ENCODE measurements at regions not wholly inside any gene's neighbourhood (a gene's known extent, or its start where the extent isn't known, plus 50 kb on each side); places are given as distances from the start of the nearest gene placed in this dataset.

DNA sequence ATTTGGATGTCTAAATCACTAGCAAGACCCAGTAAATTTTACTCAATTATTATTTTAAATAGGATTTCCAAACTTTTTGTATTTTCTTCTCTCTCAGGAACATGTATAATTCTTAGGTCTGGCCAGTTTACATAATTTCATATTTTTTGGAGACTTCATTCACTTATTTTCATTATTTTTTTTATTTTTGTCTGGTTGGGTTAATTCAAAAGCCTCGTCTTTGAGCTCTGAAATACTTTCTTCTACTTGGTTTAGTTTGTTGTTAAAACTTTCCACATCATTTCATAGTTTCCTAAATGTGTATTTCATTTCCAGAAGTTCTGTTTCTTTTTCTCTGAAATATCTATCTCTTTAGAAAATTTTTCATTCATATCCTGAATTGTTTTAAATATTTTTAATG, 322.9 kb upstream of the SPRY2 start:
- no peaks in the 10 kb centered on the region for H3K4me1 Mint-ChIP-seq
- Histone ChIP-seq H3K9me3 (ENCODE audit: control insufficient read depth in 1 of 2, low read length in 2 of 2) (no peaks in the 10 kb centered on the region), H3K4me3 (ENCODE audit: low read length in 2 of 2) (no peak overlapping the region), H3K27me3 (ENCODE audit: insufficient read depth, low read length) (no peaks in the 10 kb centered on the region), H3K36me3 (ENCODE audit: insufficient read depth, low read length) (no peaks in the 10 kb centered on the region), H3K4me1 (ENCODE audit: insufficient read depth, low read length) (no peaks in the 10 kb centered on the region), H3K27ac (ENCODE audit: low read depth, low read length) (no peak overlapping the region)
- H3K27ac Mint-ChIP-seq: no peak overlapping the region
- no peak overlapping the region for H3K4me3 Mint-ChIP-seq
- CTCF ChIA-PET (ENCODE audit: partially characterized antibody): no interaction called here
- no peak for DNase-seq
- no peaks in the 10 kb centered on the region for H3K36me3 Mint-ChIP-seq
- intact Hi-C loops (cut with micrococcal nuclease): no loop called here
- POLR2A ChIA-PET (ENCODE audit: partially characterized antibody): no interaction called here
- no peaks in the 10 kb centered on the region for H3K27me3 Mint-ChIP-seq
- H3K9me3 Mint-ChIP-seq: peaks cover 0 to 18% (median 8%) of the 10 kb centered on the region in 8 donors

DNA sequence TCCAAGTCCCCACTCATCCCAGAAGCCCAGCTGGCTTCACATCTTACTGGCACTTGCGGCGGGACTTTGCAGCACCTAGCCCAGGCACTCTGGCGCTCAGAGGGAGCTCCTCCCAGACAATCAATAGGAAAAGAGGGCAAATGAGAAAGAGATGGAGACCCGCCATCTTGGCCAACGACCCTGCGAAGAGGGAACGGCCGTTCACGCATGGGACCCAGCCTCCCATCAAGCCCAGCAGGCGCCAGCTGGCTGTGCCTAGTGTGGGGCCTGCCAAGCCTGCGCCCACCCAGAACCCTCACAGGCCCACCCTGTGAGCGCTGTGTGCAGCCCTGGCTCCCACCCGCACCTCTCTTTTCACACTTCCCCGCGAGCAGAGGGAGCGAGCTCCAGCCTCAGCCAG, 317.8 kb upstream of the SPRY2 start:
- H3K27me3 ChIP-seq (ENCODE audit: insufficient read depth, low read length): no peaks in the 10 kb centered on the region
- Mint-ChIP-seq H3K36me3 (no peaks in the 10 kb centered on the region), H3K27me3 (peaks cover 0 to 2% of the 10 kb centered on the region in 2 donors), H3K4me3 (no peak overlapping the region), H3K27ac (no peak overlapping the region), H3K9me3 (peaks cover 5 to 27% (median 18%) of the 10 kb centered on the region in 8 donors), H3K4me1 (no peaks in the 10 kb centered on the region)
- H3K27ac ChIP-seq (ENCODE audit: low read depth, low read length): no peak overlapping the region
- ChIA-PET POLR2A (ENCODE audit: partially characterized antibody) (no interaction called here), CTCF (ENCODE audit: partially characterized antibody) (no interaction called here)
- no peak for DNase-seq
- no peaks in the 10 kb centered on the region for H3K4me1 ChIP-seq (ENCODE audit: insufficient read depth, low read length)
- intact Hi-C loops (cut with micrococcal nuclease): no loop called here
- no peaks in the 10 kb centered on the region for H3K36me3 ChIP-seq (ENCODE audit: insufficient read depth, low read length)
- H3K9me3 ChIP-seq (ENCODE audit: control insufficient read depth in 1 of 2, low read length in 2 of 2): no peaks in the 10 kb centered on the region
- no peak overlapping the region for H3K4me3 ChIP-seq (ENCODE audit: low read length in 2 of 2)

DNA sequence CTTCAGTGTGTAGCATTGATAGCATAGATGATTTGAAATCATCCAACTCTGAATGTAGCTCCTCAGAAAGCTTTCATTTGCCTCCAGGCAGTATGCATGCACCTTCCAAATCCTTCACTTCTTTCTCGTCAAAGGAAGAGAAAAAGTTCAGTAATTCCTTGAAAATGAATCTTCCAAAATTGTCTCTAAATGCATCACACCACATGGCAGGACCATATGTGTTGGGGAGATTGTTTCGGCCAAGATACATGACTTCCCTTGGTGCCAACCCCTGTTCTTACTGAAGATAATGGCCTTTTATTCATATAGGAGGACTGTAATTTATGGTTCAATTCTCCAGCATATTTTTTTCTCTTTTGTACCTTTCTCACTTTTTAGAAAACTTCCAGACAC, 315.6 kb upstream of the SPRY2 start:
- Histone ChIP-seq H3K4me1 (ENCODE audit: insufficient read depth, low read length) (no peaks in the 10 kb centered on the region), H3K27ac (ENCODE audit: low read depth, low read length) (no peak overlapping the region), H3K27me3 (ENCODE audit: insufficient read depth, low read length) (no peaks in the 10 kb centered on the region), H3K36me3 (ENCODE audit: insufficient read depth, low read length) (no peaks in the 10 kb centered on the region), H3K4me3 (ENCODE audit: low read length in 2 of 2) (no peak overlapping the region), H3K9me3 (ENCODE audit: control insufficient read depth in 1 of 2, low read length in 2 of 2) (no peaks in the 10 kb centered on the region)
- ChIA-PET POLR2A (ENCODE audit: partially characterized antibody) (no interaction called here), CTCF (ENCODE audit: partially characterized antibody) (no interaction called here)
- peaks cover 8 to 25% (median 17%) of the 10 kb centered on the region in 8 donors for H3K9me3 Mint-ChIP-seq
- no peak overlapping the region for H3K4me3 Mint-ChIP-seq
- no peaks in the 10 kb centered on the region for H3K36me3 Mint-ChIP-seq
- intact Hi-C loops (cut with micrococcal nuclease): no loop called here
- DNase-seq: no peak
- H3K27ac Mint-ChIP-seq: no peak overlapping the region
- no peaks in the 10 kb centered on the region for H3K4me1 Mint-ChIP-seq
- H3K27me3 Mint-ChIP-seq: peaks cover 0 to 2% of the 10 kb centered on the region in 2 donors

DNA sequence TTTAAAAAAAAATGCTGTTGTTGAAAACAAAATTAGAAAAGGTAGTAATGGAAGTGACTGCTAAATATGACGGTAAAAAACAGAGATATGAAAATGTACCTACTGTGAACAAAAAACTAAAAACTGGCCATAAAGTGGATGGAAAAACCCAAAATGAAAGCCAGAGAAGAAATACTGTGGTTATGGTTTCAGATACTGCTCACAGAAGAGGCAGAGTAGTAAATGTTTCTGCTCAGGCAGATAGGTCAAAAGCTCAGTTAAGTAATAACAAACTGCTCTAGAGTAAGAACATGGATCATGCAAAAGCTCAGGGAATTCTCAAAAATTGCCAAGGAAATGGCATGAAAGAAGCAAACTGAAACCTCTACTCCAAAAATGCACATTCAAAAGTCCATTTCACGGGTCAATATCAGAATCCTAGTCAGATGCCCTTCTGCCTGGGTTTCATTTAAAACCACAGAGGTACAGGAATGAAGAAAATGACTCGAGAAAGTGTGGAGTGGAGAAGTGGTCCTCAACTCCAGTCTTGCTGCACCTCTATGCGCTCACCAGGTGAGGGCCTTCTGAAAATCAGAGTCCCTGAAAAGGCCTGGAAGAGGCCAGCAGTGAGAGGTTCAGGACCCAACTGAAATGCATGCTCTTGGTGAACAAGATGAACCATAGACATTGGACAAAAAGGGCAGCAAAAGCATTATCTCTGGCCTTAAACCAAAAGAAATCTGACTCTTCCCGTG, 315.0 kb upstream of the SPRY2 start:
- H3K4me1 ChIP-seq (ENCODE audit: insufficient read depth, low read length): no peaks in the 10 kb centered on the region
- H3K27me3 Mint-ChIP-seq: peaks cover 0 to 2% of the 10 kb centered on the region in 2 donors
- H3K9me3 Mint-ChIP-seq: peaks cover 8 to 25% (median 17%) of the 10 kb centered on the region in 8 donors
- no peak overlapping the region for H3K27ac ChIP-seq (ENCODE audit: low read depth, low read length)
- H3K36me3 ChIP-seq (ENCODE audit: insufficient read depth, low read length): no peaks in the 10 kb centered on the region
- H3K4me3 ChIP-seq (ENCODE audit: low read length in 2 of 2): no peak overlapping the region
- CTCF ChIA-PET (ENCODE audit: partially characterized antibody): no interaction called here
- no peaks in the 10 kb centered on the region for H3K36me3 Mint-ChIP-seq
- H3K9me3 ChIP-seq (ENCODE audit: control insufficient read depth in 1 of 2, low read length in 2 of 2): no peaks in the 10 kb centered on the region
- intact Hi-C loops (cut with micrococcal nuclease): no loop called here
- POLR2A ChIA-PET (ENCODE audit: partially characterized antibody): no interaction called here
- H3K27ac Mint-ChIP-seq: no peak overlapping the region
- H3K27me3 ChIP-seq (ENCODE audit: insufficient read depth, low read length): no peaks in the 10 kb centered on the region
- DNase-seq: no peak
- H3K4me3 Mint-ChIP-seq: no peak overlapping the region
- H3K4me1 Mint-ChIP-seq: no peaks in the 10 kb centered on the region

DNA sequence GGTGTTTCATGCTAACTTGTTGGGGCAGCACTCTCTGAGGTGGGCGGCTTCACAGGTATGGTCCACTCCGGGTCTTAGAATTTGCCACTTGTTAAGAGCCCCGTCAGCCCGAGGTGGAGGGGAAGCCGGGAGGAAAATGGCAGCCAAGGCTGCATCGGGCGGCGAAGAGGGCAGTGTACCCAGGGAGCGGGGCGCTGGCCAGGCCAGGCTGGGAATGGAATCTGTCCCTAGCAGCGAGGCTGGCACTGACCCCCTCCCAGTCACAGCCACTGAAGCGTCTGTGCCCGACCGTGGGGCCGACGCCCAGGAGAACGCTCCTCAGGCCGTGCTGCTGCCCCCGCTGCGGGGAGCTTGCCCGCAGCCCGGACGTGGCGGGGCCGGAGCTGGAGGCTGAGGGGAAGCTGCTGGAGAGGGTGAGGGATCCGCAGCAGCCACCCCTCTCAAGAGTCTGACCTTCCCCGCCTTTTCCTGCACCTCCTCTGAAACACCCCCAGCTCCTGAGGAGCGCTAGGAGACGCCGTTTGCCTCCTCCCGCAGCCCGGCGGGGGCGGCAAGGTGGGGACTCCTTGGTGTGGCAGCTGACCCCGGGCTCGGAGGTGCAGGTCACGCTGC, 313.8 kb upstream of the SPRY2 start:
- no peak overlapping the region for H3K4me3 Mint-ChIP-seq
- POLR2A ChIA-PET (ENCODE audit: partially characterized antibody): no interaction called here

DNA sequence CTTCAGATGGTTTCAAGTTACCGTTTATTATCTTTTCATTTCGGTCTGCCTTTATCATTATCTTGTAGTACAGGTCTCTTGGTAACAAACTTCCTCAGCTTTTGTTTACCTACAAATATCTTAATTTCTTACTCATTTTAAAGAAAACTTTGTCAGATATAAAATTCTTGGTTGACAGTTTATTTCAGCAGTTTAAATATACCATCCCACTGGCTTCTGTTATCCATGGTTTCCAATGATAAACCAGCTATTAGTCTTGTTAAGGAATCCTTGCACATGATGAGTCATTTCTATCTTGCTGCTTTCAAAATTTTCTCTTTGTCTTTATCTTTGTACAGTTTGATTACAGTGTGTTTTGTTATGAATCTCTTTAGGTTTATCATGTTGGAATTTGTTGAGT, 308.3 kb upstream of the SPRY2 start:
- no peak for DNase-seq
- Histone ChIP-seq H3K27ac (ENCODE audit: low read depth, low read length) (no peak overlapping the region), H3K36me3 (ENCODE audit: insufficient read depth, low read length) (no peaks in the 10 kb centered on the region), H3K4me1 (ENCODE audit: insufficient read depth, low read length) (no peaks in the 10 kb centered on the region), H3K27me3 (ENCODE audit: insufficient read depth, low read length) (no peaks in the 10 kb centered on the region), H3K9me3 (ENCODE audit: control insufficient read depth in 1 of 2, low read length in 2 of 2) (no peaks in the 10 kb centered on the region), H3K4me3 (ENCODE audit: low read length in 2 of 2) (no peak overlapping the region)
- CTCF ChIA-PET (ENCODE audit: partially characterized antibody): no interaction called here
- Mint-ChIP-seq H3K9me3 (peaks cover 0 to 24% (median 12%) of the 10 kb centered on the region in 8 donors), H3K4me1 (no peaks in the 10 kb centered on the region), H3K36me3 (no peaks in the 10 kb centered on the region), H3K27ac (peak overlapping the region in 1 of 7 donors; percentile 55), H3K4me3 (no peak overlapping the region), H3K27me3 (no peaks in the 10 kb centered on the region)
- intact Hi-C loops (cut with micrococcal nuclease): no loop called here
- POLR2A ChIA-PET (ENCODE audit: partially characterized antibody): no interaction called here

More for the DNA sequence above, 313.8 kb upstream of the SPRY2 start:
- Mint-ChIP-seq H3K4me1 (no peaks in the 10 kb centered on the region), H3K9me3 (peaks cover 8 to 30% (median 18%) of the 10 kb centered on the region in 8 donors), H3K27ac (no peak overlapping the region), H3K36me3 (no peaks in the 10 kb centered on the region), H3K27me3 (peaks cover 0 to 2% of the 10 kb centered on the region in 2 donors)
- DNase-seq: no peak
- CTCF ChIA-PET (ENCODE audit: partially characterized antibody): no interaction called here
- intact Hi-C loops (cut with micrococcal nuclease): no loop called here
- H3K9me3 ChIP-seq (ENCODE audit: control insufficient read depth in 1 of 2, low read length in 2 of 2): no peaks in the 10 kb centered on the region
- no peaks in the 10 kb centered on the region for H3K27me3 ChIP-seq (ENCODE audit: insufficient read depth, low read length)
- no peaks in the 10 kb centered on the region for H3K4me1 ChIP-seq (ENCODE audit: insufficient read depth, low read length)
- no peaks in the 10 kb centered on the region for H3K36me3 ChIP-seq (ENCODE audit: insufficient read depth, low read length)
- H3K27ac ChIP-seq (ENCODE audit: low read depth, low read length): no peak overlapping the region
- no peak overlapping the region for H3K4me3 ChIP-seq (ENCODE audit: low read length in 2 of 2)

DNA sequence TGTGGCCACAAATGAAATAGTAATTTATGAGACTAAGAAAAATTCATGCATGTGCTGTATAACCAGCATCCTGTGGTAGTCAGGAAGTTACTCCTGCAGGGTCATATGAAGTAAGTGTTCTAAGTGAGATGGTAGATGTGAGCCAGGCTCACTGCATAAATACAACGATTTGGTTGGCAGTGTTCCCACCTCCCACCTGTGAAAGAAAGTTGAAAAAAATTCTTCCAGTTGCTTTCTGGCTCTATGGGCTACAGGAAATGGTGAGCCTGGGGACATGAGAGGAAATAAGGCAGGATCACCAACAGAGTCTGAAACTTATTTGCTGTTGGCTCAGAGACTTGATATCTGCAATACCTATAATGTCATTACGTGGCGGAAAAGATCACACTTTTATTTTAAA, 301.7 kb upstream of the SPRY2 start:
- H3K4me1 Mint-ChIP-seq: no peaks in the 10 kb centered on the region
- no peaks in the 10 kb centered on the region for H3K27me3 ChIP-seq (ENCODE audit: insufficient read depth, low read length)
- no peaks in the 10 kb centered on the region for H3K9me3 ChIP-seq (ENCODE audit: control insufficient read depth in 1 of 2, low read length in 2 of 2)
- H3K27ac Mint-ChIP-seq: no peak overlapping the region
- no peak overlapping the region for H3K27ac ChIP-seq (ENCODE audit: low read depth, low read length)
- H3K4me3 ChIP-seq (ENCODE audit: low read length in 2 of 2): no peak overlapping the region
- intact Hi-C loops (cut with micrococcal nuclease): no loop called here
- DNase-seq: no peak
- H3K4me3 Mint-ChIP-seq: no peak overlapping the region
- H3K4me1 ChIP-seq (ENCODE audit: insufficient read depth, low read length): no peaks in the 10 kb centered on the region
- CTCF ChIA-PET (ENCODE audit: partially characterized antibody): no interaction called here
- peaks cover 0 to 7% (median 1%) of the 10 kb centered on the region in 8 donors for H3K9me3 Mint-ChIP-seq
- POLR2A ChIA-PET (ENCODE audit: partially characterized antibody): no interaction called here
- H3K36me3 Mint-ChIP-seq: no peaks in the 10 kb centered on the region
- H3K27me3 Mint-ChIP-seq: no peaks in the 10 kb centered on the region
- no peaks in the 10 kb centered on the region for H3K36me3 ChIP-seq (ENCODE audit: insufficient read depth, low read length)

Data from CD4-positive, alpha-beta memory T cell (primary cell).